ENCODE measurements at regions not wholly inside any gene's neighbourhood (a gene's known extent, or its start where the extent isn't known, plus 50 kb on each side); places are given as distances from the start of the nearest gene placed in this dataset.

- no peak for TF ChIP-seq CTCF (conservative IDR thresholded peaks at IDR 0.05 in 1 of 2, IDR thresholded peaks at IDR 0.05 in 1 of 2; ENCODE audit: low read depth in 1 of 2, low read length in 2 of 2)
- no peak for TF ChIP-seq EZH2 (IDR thresholded peaks at IDR 0.05; ENCODE audit: low read length, missing control alignments)
These were observed 69.4 kb upstream of the NUDT4 start for GRCh38 chr12:93308281-93308680.
